Suprapubic skin (tissue), 4 donors: ENCODE measurements at regions not wholly inside any gene's neighbourhood (a gene's known extent, or its start where the extent isn't known, plus 50 kb on each side); places are given as distances from the start of the nearest gene placed in this dataset.

ENCODE experiments used
- DNase-seq, 2 donors: peaks; one replicate each; pipeline ENCODE4 v3.0.0-alpha.2; 2019; ENCODE audit warnings: low spot score in 2 of 2
- H3K27ac ChIP-seq: fragments of 200-600 bp; sonication (generic); one replicate; pipeline ENCODE4 v1.5.1; 2019
- H3K27me3 ChIP-seq: fragments of 200-600 bp; sonication (generic); one replicate; pipeline ENCODE4 v1.5.1; 2019
- H3K36me3 ChIP-seq: fragments of 200-600 bp; sonication (generic); one replicate; pipeline ENCODE4 v1.5.1; 2019
- H3K4me1 ChIP-seq: fragments of 200-600 bp; sonication (generic); one replicate; pipeline ENCODE4 v1.5.1; 2019
- H3K4me3 ChIP-seq: fragments of 200-600 bp; sonication (generic); one replicate; pipeline ENCODE4 v1.5.1; 2019; ENCODE audit warnings: mild to moderate bottlenecking
- H3K9me3 ChIP-seq: fragments of 200-600 bp; sonication (generic); one replicate; pipeline ENCODE4 v1.5.1; 2019
- CTCF ChIP-seq, 2 donors: fragments of 200-600 bp in 1 of 2; fragments of 450-650 bp in 1 of 2; sonication (generic) in 1 of 2; IDR thresholded peaks; one replicate each; pipeline ENCODE4 v1.5.1; 2016 to 2019; ENCODE audit warnings: antibody characterized with exemption in 2 of 2, mild to moderate bottlenecking in 1 of 2, moderate library complexity in 1 of 2
- EP300 ChIP-seq: sonication (generic); formaldehyde crosslinking; IDR thresholded peaks from one replicate; pipeline ENCODE4 v1.6.1; 2017; ENCODE audit warnings: antibody characterized with exemption
- POLR2A ChIP-seq, 2 donors: fragments of 450-650 bp; IDR thresholded peaks; one replicate each; pipeline ENCODE4 v1.6.1; 2017; ENCODE audit warnings: antibody characterized with exemption in 2 of 2, mild to moderate bottlenecking in 2 of 2, moderate library complexity in 2 of 2
- POLR2AphosphoS5 ChIP-seq, 3 donors: sonication (generic); formaldehyde crosslinking; IDR thresholded peaks; one replicate each; pipeline ENCODE4 v1.6.1; 2017; ENCODE audit warnings: antibody characterized with exemption in 3 of 3
- WGBS: methylation state at CpG from one replicate; pipeline ENCODE4 v1.1.5; 2018; 5-methylcytosine and 5-hydroxymethylcytosine counted together

- H3K27me3 ChIP-seq: no peaks in the 10 kb centered on the region
- 46% methylated on average over 2 of the region's 2 CpGs for WGBS
- no peak overlapping the region for H3K27ac ChIP-seq
- no peak for TF ChIP-seq POLR2A (IDR thresholded peaks at IDR 0.05)
- DNase-seq: no peak
- H3K9me3 ChIP-seq: no peaks in the 10 kb centered on the region
- no peak overlapping the region for H3K4me3 ChIP-seq
- no peaks in the 10 kb centered on the region for H3K36me3 ChIP-seq
- no peaks in the 10 kb centered on the region for H3K4me1 ChIP-seq
Observed at GRCh38 chr4:19358015-19358414, 893.7 kb upstream of the SLIT2 start.

- no peak overlapping the region for H3K4me3 ChIP-seq
Observed at GRCh38 chr4:19349416-19349815, 902.3 kb upstream of the SLIT2 start.

GRCh38 chr4:19348746-19349145, 903.0 kb upstream of the SLIT2 start:
- no peak overlapping the region for H3K27ac ChIP-seq
- DNase-seq: no peak
- no peaks in the 10 kb centered on the region for H3K4me1 ChIP-seq
- TF ChIP-seq POLR2A (IDR thresholded peaks at IDR 0.05) (no peak), EP300 (no peak), POLR2AphosphoS5 (IDR thresholded peaks at IDR 0.05) (no peak), CTCF (IDR thresholded peaks at IDR 0.05) (no peak)
- H3K9me3 ChIP-seq: no peaks in the 10 kb centered on the region
- no peaks in the 10 kb centered on the region for H3K27me3 ChIP-seq
- no peaks in the 10 kb centered on the region for H3K36me3 ChIP-seq
- H3K4me3 ChIP-seq: no peak overlapping the region

More at GRCh38 chr4:19349416-19349815, 902.3 kb upstream of the SLIT2 start:
- Histone ChIP-seq H3K9me3 (no peaks in the 10 kb centered on the region), H3K36me3 (no peaks in the 10 kb centered on the region), H3K4me1 (no peaks in the 10 kb centered on the region), H3K27ac (no peak overlapping the region), H3K27me3 (no peaks in the 10 kb centered on the region)
- TF ChIP-seq CTCF (IDR thresholded peaks at IDR 0.05) (no peak), POLR2AphosphoS5 (IDR thresholded peaks at IDR 0.05) (no peak), POLR2A (IDR thresholded peaks at IDR 0.05) (no peak), EP300 (no peak)
- WGBS: 47% methylated on average over 1 of the region's 1 CpG
- DNase-seq: no peak

- Histone ChIP-seq H3K4me1 (no peaks in the 10 kb centered on the region), H3K36me3 (no peaks in the 10 kb centered on the region), H3K27me3 (no peaks in the 10 kb centered on the region), H3K4me3 (no peak overlapping the region), H3K9me3 (no peaks in the 10 kb centered on the region), H3K27ac (no peak overlapping the region)
- no peak for DNase-seq
- WGBS: 77% methylated on average over 3 of the region's 3 CpGs
- TF ChIP-seq POLR2A (IDR thresholded peaks at IDR 0.05) (no peak), CTCF (IDR thresholded peaks at IDR 0.05) (no peak), EP300 (no peak), POLR2AphosphoS5 (IDR thresholded peaks at IDR 0.05) (no peak)
Observed at GRCh38 chr4:19346636-19347035, 905.1 kb upstream of the SLIT2 start.

GRCh38 chr4:19329631-19330030, 922.1 kb upstream of the SLIT2 start:
- TF ChIP-seq POLR2A (IDR thresholded peaks at IDR 0.05) (no peak), EP300 (no peak), CTCF (IDR thresholded peaks at IDR 0.05) (no peak), POLR2AphosphoS5 (IDR thresholded peaks at IDR 0.05) (no peak)
- WGBS: 36% methylated on average over 1 of the region's 1 CpG

GRCh38 chr4:19329077-19329476, 922.6 kb upstream of the SLIT2 start:
- Histone ChIP-seq H3K4me3 (no peak overlapping the region), H3K27ac (no peak overlapping the region), H3K9me3 (no peaks in the 10 kb centered on the region), H3K36me3 (no peaks in the 10 kb centered on the region), H3K4me1 (no peaks in the 10 kb centered on the region), H3K27me3 (no peaks in the 10 kb centered on the region)
- DNase-seq: no peak
- TF ChIP-seq POLR2A (IDR thresholded peaks at IDR 0.05) (no peak), EP300 (no peak), CTCF (IDR thresholded peaks at IDR 0.05) (no peak), POLR2AphosphoS5 (IDR thresholded peaks at IDR 0.05) (no peak)
- 20% methylated on average over 4 of the region's 4 CpGs for WGBS

More at GRCh38 chr4:19329631-19330030, 922.1 kb upstream of the SLIT2 start:
- H3K27ac ChIP-seq: no peak overlapping the region
- H3K36me3 ChIP-seq: no peaks in the 10 kb centered on the region
- no peaks in the 10 kb centered on the region for H3K9me3 ChIP-seq
- DNase-seq: no peak
- no peak overlapping the region for H3K4me3 ChIP-seq
- H3K27me3 ChIP-seq: no peaks in the 10 kb centered on the region
- H3K4me1 ChIP-seq: no peaks in the 10 kb centered on the region
